ENCODE measurements at regions not wholly inside any gene's neighbourhood (a gene's known extent, or its start where the extent isn't known, plus 50 kb on each side); places are given as distances from the start of the nearest gene placed in this dataset.

DNA sequence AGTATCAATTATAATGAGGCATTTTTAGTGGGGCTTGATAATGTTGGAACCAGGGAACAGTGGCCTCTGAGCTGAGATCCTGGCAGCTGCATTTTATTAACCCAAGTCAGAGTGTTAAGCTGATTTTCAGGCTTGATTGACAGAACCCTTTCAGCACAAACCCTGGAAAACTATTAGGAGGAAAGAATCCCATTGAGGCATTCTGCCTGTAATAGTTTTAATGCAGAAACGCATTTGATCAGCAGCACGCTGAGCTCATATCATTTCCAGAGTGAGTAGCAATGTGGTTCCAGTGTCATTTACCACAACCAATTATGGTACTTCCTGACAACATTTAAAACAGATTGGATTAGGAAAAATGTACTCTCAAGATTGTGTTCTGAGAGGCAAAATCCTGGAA is 78.3 kb upstream of the BARHL2 start:
- Histone ChIP-seq H3K27me3 (no peaks in the 10 kb centered on the region), H3K4me2 (peak overlapping the region; percentile 60), H3K9ac (no peak overlapping the region), H3K27ac (no peak overlapping the region), H3K36me3 (no peaks in the 10 kb centered on the region), H3K4me1 (peaks cover 27% of the 10 kb centered on the region), H3K79me2 (ENCODE audit: low read depth) (no peaks in the 10 kb centered on the region), H3K9me3 (ENCODE audit: low read depth) (no peaks in the 10 kb centered on the region), H2AFZ (replicated peaks) (no peak overlapping the region), H4K20me1 (ENCODE audit: low read depth) (no peaks in the 10 kb centered on the region), H3K4me3 (no peak overlapping the region), H3F3A (ENCODE audit: low read depth) (peaks cover 6% of the 10 kb centered on the region)
- Mint-ChIP-seq H3K4me3 (no peak overlapping the region), H3K27ac (peak overlapping the region; percentile 67), H3K9me3 (peaks cover 2% of the 10 kb centered on the region), H3K27me3 (ENCODE audit: insufficient read depth, low read depth) (peaks cover 2% of the 10 kb centered on the region), H3K36me3 (no peaks in the 10 kb centered on the region), H3K4me1 (peaks cover 44% of the 10 kb centered on the region)
- no peak for TF ChIP-seq EZH2 (IDR thresholded peaks at IDR 0.05)
- no peak for TF ChIP-seq EZH2phosphoT487 (IDR thresholded peaks at IDR 0.05)
- TF ChIP-seq CTCF (IDR thresholded peaks at IDR 0.05) = no peak
- peak; percentile 58 for DNase-seq (ENCODE audit: low spot score)

GRCh38 chr1:90786709-90787108 is 69.6 kb upstream of the BARHL2 start:
- no peak for DNase-seq (ENCODE audit: low spot score)
- Histone ChIP-seq H3K36me3 (no peaks in the 10 kb centered on the region), H3K4me1 (peaks cover 19% of the 10 kb centered on the region), H3F3A (ENCODE audit: low read depth) (peaks cover 11% of the 10 kb centered on the region), H3K27ac (no peak overlapping the region), H3K9ac (no peak overlapping the region), H4K20me1 (ENCODE audit: low read depth) (no peaks in the 10 kb centered on the region), H2AFZ (replicated peaks) (no peak overlapping the region), H3K27me3 (no peaks in the 10 kb centered on the region), H3K9me3 (ENCODE audit: low read depth) (no peaks in the 10 kb centered on the region), H3K4me2 (no peak overlapping the region), H3K4me3 (no peak overlapping the region), H3K79me2 (ENCODE audit: low read depth) (no peaks in the 10 kb centered on the region)
- peaks cover 4% of the 10 kb centered on the region for H3K36me3 Mint-ChIP-seq
- peaks cover 7% of the 10 kb centered on the region for H3K4me1 Mint-ChIP-seq
- TF ChIP-seq EZH2phosphoT487 (IDR thresholded peaks at IDR 0.05) = no peak
- no peak for TF ChIP-seq EZH2 (IDR thresholded peaks at IDR 0.05)
- TF ChIP-seq CTCF (IDR thresholded peaks at IDR 0.05) = no peak
- no peak overlapping the region for H3K27ac Mint-ChIP-seq
- H3K27me3 Mint-ChIP-seq (ENCODE audit: insufficient read depth, low read depth) = peaks cover 6% of the 10 kb centered on the region
- no peak overlapping the region for H3K4me3 Mint-ChIP-seq
- H3K9me3 Mint-ChIP-seq = peaks cover 10% of the 10 kb centered on the region

- peaks cover 2% of the 10 kb centered on the region for H3K9me3 Mint-ChIP-seq
- no peaks in the 10 kb centered on the region for H3K36me3 ChIP-seq
Observed at GRCh38 chr1:90784186-90784847, 67.2 kb upstream of the BARHL2 start.

More at GRCh38 chr1:90784186-90784847, 67.2 kb upstream of the BARHL2 start:
- Histone ChIP-seq H2AFZ (replicated peaks) (no peak overlapping the region), H3K27me3 (no peaks in the 10 kb centered on the region), H4K20me1 (ENCODE audit: low read depth) (no peaks in the 10 kb centered on the region), H3K9me3 (ENCODE audit: low read depth) (no peaks in the 10 kb centered on the region), H3K27ac (no peak overlapping the region), H3K9ac (no peak overlapping the region), H3K4me2 (no peak overlapping the region), H3F3A (ENCODE audit: low read depth) (peaks cover 11% of the 10 kb centered on the region), H3K4me1 (peaks cover 19% of the 10 kb centered on the region), H3K4me3 (no peak overlapping the region), H3K79me2 (ENCODE audit: low read depth) (no peaks in the 10 kb centered on the region)
- Mint-ChIP-seq H3K27me3 (ENCODE audit: insufficient read depth, low read depth) (peaks cover 3% of the 10 kb centered on the region), H3K36me3 (peaks cover 1% of the 10 kb centered on the region), H3K27ac (no peak overlapping the region), H3K4me3 (no peak overlapping the region), H3K4me1 (peaks cover 7% of the 10 kb centered on the region)
- DNase-seq (ENCODE audit: low spot score) = no peak
- TF ChIP-seq EZH2phosphoT487 (IDR thresholded peaks at IDR 0.05) (no peak), EZH2 (IDR thresholded peaks at IDR 0.05) (no peak), CTCF (IDR thresholded peaks at IDR 0.05) (no peak)
